ENCODE measurements at regions not wholly inside any gene's neighbourhood (a gene's known extent, or its start where the extent isn't known, plus 50 kb on each side); places are given as distances from the start of the nearest gene placed in this dataset.
"Not testable (repeated sequence)": the region's sequence is repeated elsewhere in the genome, so short reads cannot be mapped to it uniquely, and the experiment has no call there.

DNA sequence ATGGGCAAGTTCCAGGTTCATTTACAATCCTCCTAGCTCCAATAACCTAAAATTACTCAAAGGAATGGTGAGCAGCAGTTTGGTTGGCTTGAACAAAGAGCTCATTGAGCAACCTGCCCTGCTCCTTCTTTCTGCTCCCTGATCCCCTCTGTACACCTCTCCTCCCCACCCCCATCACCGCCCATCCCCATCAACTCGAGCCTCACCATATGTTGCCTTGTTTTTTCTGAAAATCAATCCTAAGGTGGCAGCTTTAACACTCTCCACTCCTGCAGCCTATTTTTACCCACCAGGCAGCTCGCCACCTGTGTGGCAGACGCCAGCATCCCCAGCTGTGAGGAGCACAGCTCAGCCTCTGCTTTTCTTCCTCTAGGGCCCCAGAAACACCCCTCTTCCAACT is 533.4 kb upstream of the BRINP1 start:
- DNase-seq, result no peak

- no peak for DNase-seq
These were observed 529.1 kb upstream of the BRINP1 start for GRCh38 chr9:119898316-119898715.

DNA sequence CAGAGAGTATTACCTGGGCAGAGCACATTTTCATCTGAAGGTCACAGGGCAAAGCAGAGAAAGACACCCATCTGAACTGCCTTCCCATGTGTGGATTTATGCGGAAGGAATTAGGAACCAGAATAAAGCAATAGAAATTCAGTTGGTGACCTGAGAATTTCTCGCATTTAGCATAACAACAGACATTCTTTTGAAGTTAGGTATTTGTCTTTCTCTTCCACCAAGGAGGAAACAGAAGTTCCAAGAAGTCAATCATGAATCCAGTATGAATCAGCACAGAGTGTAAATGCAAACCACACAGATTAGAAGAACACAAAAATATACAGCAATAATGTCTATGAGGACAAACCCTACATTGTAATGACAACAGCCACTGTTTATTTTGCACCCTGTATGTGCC is 515.2 kb upstream of the BRINP1 start:
- no peak for DNase-seq

GRCh38 chr9:119881898-119882297 is 512.7 kb upstream of the BRINP1 start:
- no peak for DNase-seq

DNA sequence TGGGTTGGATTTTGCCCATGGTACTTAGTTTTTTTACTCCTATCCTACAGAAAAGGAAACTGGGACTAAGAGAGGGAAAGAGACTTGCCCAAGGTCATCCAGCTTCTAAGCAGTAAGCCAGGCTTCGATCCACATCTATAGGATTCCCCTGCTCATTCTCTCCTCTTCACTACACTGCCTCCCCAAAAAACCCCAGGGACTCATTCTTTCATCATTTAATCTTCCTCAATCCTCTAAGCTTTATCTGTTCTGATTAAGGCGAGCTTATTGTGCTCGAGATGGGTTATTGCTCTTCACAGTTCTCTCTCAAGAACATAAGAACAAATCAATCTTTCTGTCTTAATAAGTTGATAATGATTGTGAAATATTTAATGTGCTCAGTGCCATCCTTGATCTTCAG is 511.1 kb upstream of the BRINP1 start:
- no peak for DNase-seq

DNA sequence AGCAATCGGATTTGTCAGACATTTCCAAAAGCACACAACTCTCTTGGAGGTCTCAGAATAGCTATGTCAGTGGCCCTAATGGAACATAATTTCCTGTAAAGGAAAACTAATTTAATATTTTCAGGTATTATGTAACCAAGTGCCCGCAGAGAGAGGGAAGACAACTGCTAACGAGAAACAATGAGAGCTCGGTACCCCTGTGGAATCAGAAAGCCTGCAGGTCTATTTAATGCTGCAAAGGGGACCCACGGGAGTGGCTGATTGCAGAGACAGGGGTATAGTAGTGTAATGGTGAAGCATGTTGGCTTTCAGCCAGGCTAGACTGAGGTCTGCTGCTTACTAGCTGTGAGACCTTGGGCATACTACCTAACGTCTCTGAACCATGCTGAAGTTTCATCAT is 508.1 kb upstream of the BRINP1 start:
- no peak for DNase-seq

- no peak for DNase-seq
These were observed 504.6 kb upstream of the BRINP1 start for GRCh38 chr9:119873877-119874276.

DNA sequence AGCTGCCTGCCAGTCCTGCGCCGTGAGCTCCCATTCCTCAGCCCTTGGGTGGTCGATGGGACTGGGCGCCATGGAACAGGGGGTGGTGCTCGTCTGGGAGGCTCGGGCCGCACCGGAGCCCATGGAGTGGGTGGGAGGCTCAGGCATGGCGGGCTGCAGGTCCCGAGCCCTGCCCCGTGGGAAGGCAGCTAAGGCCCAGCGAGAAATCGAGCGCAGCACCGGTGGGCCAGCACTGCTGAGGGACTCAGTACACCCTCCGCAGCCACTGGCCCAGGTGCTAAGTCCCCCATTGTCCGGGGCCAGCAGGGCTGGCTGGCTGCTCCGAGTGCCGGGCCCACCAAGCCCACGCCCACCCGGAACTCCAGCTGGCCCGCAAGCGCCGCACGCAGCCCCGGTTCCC is 501.0 kb upstream of the BRINP1 start:
- DNase-seq, result not testable (repeated sequence)

DNA sequence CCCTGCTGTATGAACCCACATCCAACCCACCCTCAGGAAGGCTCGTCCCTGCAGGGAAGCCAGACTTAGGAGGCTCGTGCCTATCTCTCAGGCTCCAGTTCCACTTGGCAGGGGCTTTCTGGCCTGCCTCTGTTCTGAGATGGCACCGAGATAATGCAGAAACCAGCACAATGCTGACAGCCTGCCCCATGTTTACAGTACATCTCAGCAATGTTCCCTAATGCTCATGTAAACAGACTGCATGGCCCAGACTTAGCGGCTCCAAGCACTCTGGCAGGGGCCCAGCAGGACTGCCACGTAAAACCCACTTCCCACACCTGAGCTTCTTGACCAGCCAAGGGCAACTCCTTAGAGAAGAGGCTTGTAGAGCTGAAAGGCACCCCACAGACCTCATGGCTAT is 499.5 kb upstream of the BRINP1 start:
- no peak for DNase-seq

- DNase-seq, result no peak
These were observed 492.6 kb upstream of the BRINP1 start for GRCh38 chr9:119861842-119862241.

- DNase-seq, result no peak
These were observed 489.9 kb upstream of the BRINP1 start for GRCh38 chr9:119859128-119859527.

GRCh38 chr9:119853126-119853525 is 483.9 kb upstream of the BRINP1 start:
- no peak for DNase-seq

- no peak for DNase-seq
These were observed 483.2 kb upstream of the BRINP1 start for GRCh38 chr9:119852390-119852789.

DNA sequence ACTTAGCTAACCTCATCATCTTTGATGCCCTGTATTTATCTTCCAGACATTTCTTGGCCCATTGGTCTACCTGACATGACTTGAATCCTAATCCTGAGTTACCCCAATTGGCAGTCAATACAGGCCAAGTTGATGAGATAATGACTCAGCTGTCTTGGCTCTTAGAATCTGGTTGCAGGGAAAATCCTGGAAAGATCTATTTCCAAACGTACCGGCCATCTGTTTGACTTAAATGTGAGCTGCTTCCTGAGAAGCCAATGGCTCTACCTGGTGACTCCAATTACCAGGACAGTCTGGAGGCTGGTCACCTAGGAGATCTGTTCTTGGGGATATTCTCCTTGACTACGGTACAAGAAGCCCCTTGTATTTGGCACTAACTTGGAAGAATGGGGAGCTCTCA is 475.2 kb upstream of the BRINP1 start:
- no peak for DNase-seq

DNA sequence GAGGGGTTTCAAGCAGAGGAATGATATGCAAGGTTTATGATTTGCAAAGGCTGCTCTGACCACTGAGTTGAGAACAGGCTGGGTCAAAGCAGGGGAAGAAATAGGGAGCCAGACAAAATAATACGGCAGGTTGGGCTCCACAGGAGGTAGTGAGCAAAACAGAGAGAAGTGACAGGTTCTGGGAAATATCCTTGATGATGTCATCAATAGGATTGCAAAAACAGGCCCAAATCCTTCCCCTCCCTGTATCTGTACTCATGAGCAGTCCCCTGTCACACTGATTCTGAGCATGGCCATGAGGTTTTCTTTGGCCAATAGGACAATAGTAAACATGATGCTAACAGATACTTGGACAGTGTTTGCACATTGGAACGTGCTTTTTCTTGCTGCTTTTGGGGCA is 471.8 kb upstream of the BRINP1 start:
- DNase-seq, result no peak

- DNase-seq, result no peak
These were observed 470.7 kb upstream of the BRINP1 start for GRCh38 chr9:119839888-119840287.

DNA sequence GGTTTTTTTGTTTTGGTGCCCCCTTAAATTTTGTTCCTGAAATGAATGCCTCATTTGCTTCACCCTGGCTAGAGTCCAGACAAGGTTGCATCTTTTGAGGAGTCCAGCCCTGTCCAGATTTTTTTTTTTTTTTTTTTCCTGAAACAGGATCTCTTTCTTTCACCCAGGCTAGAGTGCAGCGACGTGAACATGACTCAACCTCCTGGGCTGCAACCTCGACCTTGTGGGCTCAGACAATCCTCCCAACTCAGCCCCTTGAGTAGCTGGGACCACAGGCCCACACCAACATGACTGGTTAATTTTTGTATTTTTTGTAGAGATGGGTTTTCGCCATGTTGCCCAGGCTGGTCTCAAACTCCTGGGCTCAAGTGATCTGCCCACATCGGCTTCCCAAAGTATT is 469.0 kb upstream of the BRINP1 start:
- no peak for DNase-seq

DNA sequence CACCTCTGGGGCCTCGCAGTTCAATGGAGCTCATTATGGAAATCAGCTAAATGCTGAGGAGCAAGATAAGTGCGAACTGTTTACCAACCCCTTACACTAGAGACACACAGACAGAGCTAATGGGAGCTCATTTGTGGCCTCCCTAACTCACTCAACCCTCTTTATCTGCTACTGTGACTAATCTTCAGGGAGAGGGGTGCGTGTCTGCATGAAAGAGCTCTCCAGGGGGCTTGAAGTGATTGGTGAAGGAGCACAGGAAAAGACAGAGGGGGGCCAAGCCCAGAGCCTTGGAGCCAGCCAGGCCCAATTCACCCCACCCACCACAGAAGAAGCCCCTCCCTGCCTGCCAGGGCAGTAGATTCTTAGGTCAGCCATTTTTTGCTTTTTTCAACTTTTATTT is 466.8 kb upstream of the BRINP1 start:
- no peak for DNase-seq

- no peak for DNase-seq
These were observed 464.9 kb upstream of the BRINP1 start for GRCh38 chr9:119834064-119834620.

- no peak for DNase-seq
These were observed 462.1 kb upstream of the BRINP1 start for GRCh38 chr9:119831309-119831708.

DNA sequence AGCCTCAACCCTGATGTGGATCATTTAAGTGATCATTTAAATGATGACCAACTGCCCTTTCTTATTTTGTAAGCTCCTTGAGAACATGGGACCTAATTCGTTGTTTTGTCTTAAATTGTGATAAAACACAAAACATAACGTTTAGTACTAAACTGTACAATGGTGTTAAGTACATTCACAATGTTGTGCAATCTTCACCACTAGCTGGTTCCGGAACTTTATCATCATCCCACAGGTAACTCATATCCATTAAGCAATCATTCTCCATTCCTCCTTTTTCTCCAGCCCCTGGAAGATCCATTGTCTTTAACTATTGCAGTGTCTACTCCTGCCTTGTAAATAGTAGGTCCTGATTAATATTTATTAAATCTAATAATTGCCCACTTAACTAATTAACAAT is 460.5 kb upstream of the BRINP1 start:
- DNase-seq, result no peak

DNA sequence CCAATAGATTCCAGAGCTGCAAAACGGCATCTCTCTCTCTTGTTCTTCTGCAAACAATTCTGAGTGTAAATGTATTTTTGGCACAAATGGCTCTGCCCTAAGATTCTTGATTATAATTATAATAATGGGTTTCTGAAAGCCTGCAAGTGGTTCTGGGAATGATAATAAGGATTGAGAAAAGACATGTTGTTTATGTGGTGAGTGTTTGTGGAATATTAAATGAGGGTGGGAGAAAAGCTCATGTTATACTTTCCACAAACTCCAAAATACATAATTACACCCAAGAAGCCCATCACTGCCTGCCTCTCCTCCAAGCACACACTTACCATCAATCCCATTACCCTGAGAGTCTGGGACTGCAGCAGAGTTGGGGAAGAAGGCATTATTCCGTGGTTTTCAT is 460.0 kb upstream of the BRINP1 start:
- no peak for DNase-seq

DNA sequence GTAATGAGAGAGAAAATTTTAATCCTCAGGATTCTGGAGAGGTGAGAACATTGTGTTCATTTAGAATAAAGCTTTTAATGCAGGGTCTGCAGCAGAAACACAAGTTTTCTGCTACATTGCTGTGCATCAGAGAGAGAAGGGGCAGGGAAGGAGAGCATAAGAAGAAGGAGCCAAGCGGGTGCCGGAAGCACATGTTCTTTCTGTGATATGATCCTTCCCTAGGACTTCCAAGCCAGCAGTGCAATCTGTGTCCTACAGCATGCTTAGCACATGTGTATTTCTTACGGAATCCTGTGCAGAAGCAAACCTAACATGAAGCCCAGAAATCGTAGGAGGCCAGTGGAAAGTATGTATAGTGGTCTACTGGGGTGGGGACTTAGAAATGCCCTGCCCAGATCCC is 458.3 kb upstream of the BRINP1 start:
- no peak for DNase-seq

DNA sequence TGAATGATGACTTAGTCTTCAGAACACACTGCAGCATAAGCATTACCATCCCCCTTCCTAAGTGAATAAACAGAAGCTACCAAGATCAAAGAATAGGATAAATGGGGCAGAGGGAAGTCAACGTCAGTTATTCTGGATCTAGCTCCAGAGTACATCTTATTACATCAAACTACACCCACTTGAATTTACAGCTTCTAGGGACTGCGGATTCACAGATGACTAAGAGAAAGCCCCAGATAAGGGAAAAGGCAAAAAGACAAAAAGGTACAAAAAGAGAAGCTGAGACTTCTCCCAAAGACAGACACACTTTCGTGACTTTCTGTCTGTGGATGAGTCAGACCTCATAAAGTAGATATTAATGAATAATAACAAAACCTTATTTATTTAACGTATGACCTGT is 457.9 kb upstream of the BRINP1 start:
- no peak for DNase-seq

- DNase-seq, result no peak
These were observed 449.6 kb upstream of the BRINP1 start for GRCh38 chr9:119818726-119819435.
